ENCODE measurements at regions not wholly inside any gene's neighbourhood (a gene's known extent, or its start where the extent isn't known, plus 50 kb on each side); places are given as distances from the start of the nearest gene placed in this dataset.

- no peaks in the 10 kb centered on the region for H3K27me3 ChIP-seq (ENCODE audit: insufficient read depth, low read depth, severe bottlenecking)
- no peak overlapping the region for H3K4me3 ChIP-seq (ENCODE audit: low read depth, low read length)
- no peaks in the 10 kb centered on the region for H3K36me3 ChIP-seq
- no peak overlapping the region for H3K27ac ChIP-seq
- DNase-seq, result no peak
- H3K9me3 ChIP-seq (ENCODE audit: severe bottlenecking), result peaks cover 3% of the 10 kb centered on the region
- TF ChIP-seq CTCF (IDR thresholded peaks at IDR 0.05; ENCODE audit: low read depth, low read length), result no peak
Observed at GRCh38 chr5:126074538-126074937, 348.7 kb upstream of the GRAMD2B start.

GRCh38 chr5:126079266-126079665 lies 343.9 kb upstream of the GRAMD2B start:
- H3K4me3 ChIP-seq (ENCODE audit: low read depth, low read length), result no peak overlapping the region

GRCh38 chr5:126081209-126081608 lies 342.0 kb upstream of the GRAMD2B start:
- DNase-seq, result no peak
- H3K27me3 ChIP-seq (ENCODE audit: insufficient read depth, low read depth, severe bottlenecking), result no peaks in the 10 kb centered on the region
- peaks cover 5% of the 10 kb centered on the region for H3K9me3 ChIP-seq (ENCODE audit: severe bottlenecking)
- no peak overlapping the region for H3K27ac ChIP-seq
- no peak overlapping the region for H3K4me3 ChIP-seq (ENCODE audit: low read depth, low read length)
- H3K36me3 ChIP-seq, result no peaks in the 10 kb centered on the region
- no peak for TF ChIP-seq CTCF (IDR thresholded peaks at IDR 0.05; ENCODE audit: low read depth, low read length)

More at GRCh38 chr5:126079266-126079665, 343.9 kb upstream of the GRAMD2B start:
- H3K27me3 ChIP-seq (ENCODE audit: insufficient read depth, low read depth, severe bottlenecking), result no peaks in the 10 kb centered on the region
- no peak overlapping the region for H3K27ac ChIP-seq
- no peak for DNase-seq
- no peak for TF ChIP-seq CTCF (IDR thresholded peaks at IDR 0.05; ENCODE audit: low read depth, low read length)
- no peaks in the 10 kb centered on the region for H3K36me3 ChIP-seq
- peaks cover 2% of the 10 kb centered on the region for H3K9me3 ChIP-seq (ENCODE audit: severe bottlenecking)

- Histone ChIP-seq H3K9me3 (ENCODE audit: severe bottlenecking) (no peaks in the 10 kb centered on the region), H3K27ac (no peak overlapping the region), H3K27me3 (ENCODE audit: insufficient read depth, low read depth, severe bottlenecking) (no peaks in the 10 kb centered on the region), H3K4me3 (ENCODE audit: low read depth, low read length) (no peak overlapping the region), H3K36me3 (no peaks in the 10 kb centered on the region)
- DNase-seq, result no peak
- TF ChIP-seq CTCF (IDR thresholded peaks at IDR 0.05; ENCODE audit: low read depth, low read length), result no peak
Observed at GRCh38 chr5:126093041-126093440, 330.2 kb upstream of the GRAMD2B start.

GRCh38 chr5:126093718-126094117 lies 329.5 kb upstream of the GRAMD2B start:
- no peak overlapping the region for H3K27ac ChIP-seq
- H3K27me3 ChIP-seq (ENCODE audit: insufficient read depth, low read depth, severe bottlenecking), result no peaks in the 10 kb centered on the region
- DNase-seq, result no peak
- H3K9me3 ChIP-seq (ENCODE audit: severe bottlenecking), result no peaks in the 10 kb centered on the region
- TF ChIP-seq CTCF (IDR thresholded peaks at IDR 0.05; ENCODE audit: low read depth, low read length), result no peak
- no peak overlapping the region for H3K4me3 ChIP-seq (ENCODE audit: low read depth, low read length)
- no peaks in the 10 kb centered on the region for H3K36me3 ChIP-seq

GRCh38 chr5:126094991-126095390 lies 328.2 kb upstream of the GRAMD2B start:
- TF ChIP-seq CTCF (IDR thresholded peaks at IDR 0.05; ENCODE audit: low read depth, low read length), result no peak
- no peak for DNase-seq
- Histone ChIP-seq H3K9me3 (ENCODE audit: severe bottlenecking) (no peaks in the 10 kb centered on the region), H3K4me3 (ENCODE audit: low read depth, low read length) (no peak overlapping the region), H3K36me3 (no peaks in the 10 kb centered on the region), H3K27me3 (ENCODE audit: insufficient read depth, low read depth, severe bottlenecking) (no peaks in the 10 kb centered on the region), H3K27ac (no peak overlapping the region)

Data from WERI-Rb-1 (cell line).